ENCODE measurements at regions not wholly inside any gene's neighbourhood (a gene's known extent, or its start where the extent isn't known, plus 50 kb on each side); places are given as distances from the start of the nearest gene placed in this dataset.

DNA sequence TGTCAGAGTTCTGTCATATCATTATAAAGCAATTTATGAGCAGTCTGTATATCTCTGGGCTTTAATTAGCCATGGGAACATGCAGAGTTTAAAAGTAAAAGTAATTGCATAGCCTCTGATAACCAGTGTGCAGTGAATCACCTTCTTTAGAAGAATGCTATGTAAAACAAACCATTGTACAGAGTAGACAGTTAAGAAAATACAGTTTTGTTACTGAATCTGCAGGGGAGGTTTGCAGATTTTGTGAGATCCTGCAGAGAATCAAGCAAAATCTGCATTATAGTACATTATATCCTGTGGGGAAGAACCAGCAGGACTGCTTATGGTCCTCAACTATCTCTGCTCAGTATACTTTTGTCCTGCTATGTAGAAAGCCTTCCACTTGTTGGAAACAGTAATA is 396.2 kb upstream of the NAALADL2 start:
- no peaks in the 10 kb centered on the region; a peak in 1 of 8 replicates for H3K36me3 ChIP-seq (ENCODE audit: control insufficient read depth in 2 of 4, insufficient read depth in 4 of 4, low read length in 3 of 4)
- H3K4me2 ChIP-seq (ENCODE audit: insufficient read depth in 1 of 2, low read depth in 2 of 2, low read length in 2 of 2), result no peak overlapping the region
- H3K27me3 ChIP-seq (replicated peaks in 1 of 4; ENCODE audit: control insufficient read depth in 3 of 4, extremely low read depth in 1 of 4, insufficient read depth in 3 of 4, low read length in 3 of 4), result no peaks in the 10 kb centered on the region
- peaks cover 0 to 6% (median 0%) of the 10 kb centered on the region in 4 experiments; a peak in 2 of 7 replicates for H3K4me1 ChIP-seq (replicated peaks in 1 of 4; ENCODE audit: control insufficient read depth in 3 of 4, insufficient read depth in 4 of 4, low read length in 3 of 4)
- H4K8ac ChIP-seq (ENCODE audit: extremely low read depth, insufficient read depth, low read length), result no peak overlapping the region
- H2BK15ac ChIP-seq (ENCODE audit: low read length), result no peak overlapping the region
- TF ChIP-seq SP2 (IDR thresholded peaks at IDR 0.05; ENCODE audit: low read length), result no peak
- no peak for TF ChIP-seq FOSL1 (IDR thresholded peaks at IDR 0.05; ENCODE audit: insufficient read depth, low read depth, low read length)
- no peak for TF ChIP-seq CTCF (IDR thresholded peaks at IDR 0.05; ENCODE audit: control extremely low read depth in 1 of 3, insufficient read depth in 1 of 3, low read depth in 1 of 3, low read length in 3 of 3)
- no peak for TF ChIP-seq KDM4A (IDR thresholded peaks at IDR 0.05; ENCODE audit: low read depth, low read length, severe bottlenecking)
- TF ChIP-seq POLR2AphosphoS5 (IDR thresholded peaks at IDR 0.05; ENCODE audit: low read depth, low read length), result no peak
- no peak for TF ChIP-seq SUZ12 (IDR thresholded peaks at IDR 0.05; ENCODE audit: low read length)
- no peak for TF ChIP-seq TAF1 (IDR thresholded peaks at IDR 0.05; ENCODE audit: low read depth, low read length)
- no peak overlapping the region for H3K27ac ChIP-seq (ENCODE audit: low read depth, low read length)
- no peak overlapping the region for H4K5ac ChIP-seq (ENCODE audit: insufficient read length, low read depth, low read length)
- H2AFZ ChIP-seq (ENCODE audit: low read length), result no peak overlapping the region
- no peaks in the 10 kb centered on the region for H3K23me2 ChIP-seq (ENCODE audit: low read depth, low read length)
- no peak overlapping the region for H3K4ac ChIP-seq (replicated peaks; ENCODE audit: insufficient read length, low read depth, low read length)
- no peak overlapping the region for H3K56ac ChIP-seq (replicated peaks; ENCODE audit: insufficient read length, low read depth, low read length)
- H4K20me1 ChIP-seq (replicated peaks in 1 of 2; ENCODE audit: control insufficient read depth in 1 of 2, insufficient read depth in 2 of 2, low read length in 2 of 2), result no peaks in the 10 kb centered on the region
- no peaks in the 10 kb centered on the region for H3K79me1 ChIP-seq (ENCODE audit: low read depth, low read length)
- H3K18ac ChIP-seq (ENCODE audit: extremely low read depth, low read length), result no peak overlapping the region
- H2BK20ac ChIP-seq (ENCODE audit: low read length), result no peak overlapping the region
- H2BK5ac ChIP-seq (ENCODE audit: low read depth, low read length), result no peak overlapping the region
- H2BK12ac ChIP-seq (ENCODE audit: low read depth, low read length), result no peak overlapping the region
- DNase-seq (ENCODE audit: low read depth in 1 of 2, low spot score in 2 of 2), result no peak
- no peak overlapping the region for H3K14ac ChIP-seq (ENCODE audit: insufficient read length)
- H2AK5ac ChIP-seq (ENCODE audit: low read depth, low read length), result no peak overlapping the region
- H3K4me3 ChIP-seq (ENCODE audit: extremely low read depth in 1 of 4, insufficient read depth in 2 of 4, low read depth in 3 of 4, low read length in 4 of 4), result no peak overlapping the region
- H3K79me2 ChIP-seq (ENCODE audit: control insufficient read depth in 1 of 2, insufficient read depth in 2 of 2, low read length in 2 of 2), result no peaks in the 10 kb centered on the region
- no peak overlapping the region for H3K23ac ChIP-seq (ENCODE audit: insufficient read length)
- no peak overlapping the region for H4K91ac ChIP-seq (replicated peaks; ENCODE audit: insufficient read length, low read length)
- H2BK120ac ChIP-seq (replicated peaks; ENCODE audit: low read depth, low read length), result no peak overlapping the region
- no peak for FAIRE-seq
- ChIA-PET POLR2A (ENCODE audit: partially characterized antibody) (interaction anchor here (1.0 kb wide), 1 partner anchor 14 kb away, joined by 3 read pairs; no protein-coding TSS in a partner anchor), CTCF (ENCODE audit: partially characterized antibody) (interaction anchor here (0.6 kb wide), 1 partner anchor 17 kb away, joined by 3 read pairs; no protein-coding TSS in a partner anchor)
- H3K9me3 ChIP-seq (ENCODE audit: insufficient read depth in 2 of 2, low read depth in 1 of 2, low read length in 1 of 2), result no peaks in the 10 kb centered on the region
- no peak overlapping the region for H3K9ac ChIP-seq (replicated peaks in 1 of 4; ENCODE audit: extremely low read depth in 1 of 4, low read depth in 3 of 4, low read length in 3 of 4)
